GM18873 (cell line): ENCODE measurements at regions not wholly inside any gene's neighbourhood (a gene's known extent, or its start where the extent isn't known, plus 50 kb on each side); places are given as distances from the start of the nearest gene placed in this dataset.
"Not testable (repeated sequence)": the region's sequence is repeated elsewhere in the genome, so short reads cannot be mapped to it uniquely, and the experiment has no call there.

Source experiments
- ATAC-seq: cut with Tn5 transposase; IDR thresholded peaks from one replicate; pipeline ENCODE4 v1.9.1; 2021; ENCODE audit warnings: mild to moderate bottlenecking, moderate library complexity, moderate number of reproducible peaks; ENCODE audit not compliant: unreplicated experiment, low FRiP score

DNA sequence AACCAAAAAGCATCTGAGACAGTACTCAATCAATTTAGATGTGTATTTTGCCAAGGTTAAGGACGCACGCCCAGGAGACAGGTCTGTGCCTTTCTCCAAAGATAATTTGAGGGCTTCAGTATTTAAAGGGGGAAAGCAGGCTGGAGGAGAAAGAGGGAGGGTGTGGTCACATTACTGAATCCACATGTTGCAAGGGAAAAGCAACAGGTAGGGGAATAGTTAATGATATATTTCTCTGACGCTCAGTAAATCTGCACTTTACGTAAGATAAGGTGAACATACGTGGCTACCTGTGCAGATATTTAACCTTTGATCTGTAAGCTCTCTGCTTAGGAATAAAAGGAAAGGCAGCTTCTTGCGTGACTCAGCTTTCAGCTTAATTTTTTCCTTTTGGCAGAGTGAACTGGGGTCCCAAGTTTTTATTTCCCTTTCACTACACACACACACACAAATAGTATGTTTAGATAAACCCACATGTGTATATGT, 443.4 kb downstream of the NTRK2 start:
- ATAC-seq, result no peak

GRCh38 chr9:85112391-85112790, 442.9 kb downstream of the NTRK2 start:
- no peak for ATAC-seq

DNA sequence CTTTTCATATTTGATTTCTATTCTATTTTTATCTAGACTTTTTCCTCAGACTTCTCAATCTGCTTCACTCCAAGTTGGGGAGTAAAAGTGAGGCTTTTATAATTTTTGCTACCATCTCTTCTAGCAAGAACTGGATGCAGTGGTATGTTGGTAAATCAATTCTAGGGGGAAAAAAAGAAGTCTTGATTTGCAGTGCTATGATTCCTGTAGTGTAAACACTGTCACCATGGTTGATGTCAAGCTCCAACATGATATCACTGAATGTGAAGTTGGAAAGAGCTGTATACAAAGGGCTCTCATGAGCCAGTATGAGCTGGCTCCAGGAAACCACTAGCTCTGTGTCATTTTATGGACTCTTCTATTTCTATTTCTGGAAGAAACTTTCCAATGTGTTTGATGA, 439.2 kb downstream of the NTRK2 start:
- ATAC-seq, result no peak

DNA sequence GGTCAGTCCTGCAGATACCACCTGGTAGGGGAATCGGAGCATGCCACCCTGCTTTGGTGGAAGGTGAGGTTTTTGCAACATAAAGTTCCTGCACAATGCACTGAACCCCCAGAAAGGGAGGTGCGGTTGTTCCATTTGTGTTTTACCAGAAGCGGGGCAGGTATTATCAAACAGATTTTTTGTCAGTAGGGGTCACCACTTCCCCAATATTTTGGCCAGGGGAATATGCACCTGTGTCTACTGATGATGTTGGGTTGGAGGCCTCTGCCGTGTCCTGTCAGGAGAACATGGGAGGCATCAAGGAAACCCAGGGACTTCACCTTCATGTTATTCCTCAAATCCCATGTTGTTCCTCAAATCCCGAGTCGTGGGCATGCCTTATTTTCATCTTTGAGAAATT, 438.7 kb downstream of the NTRK2 start:
- ATAC-seq, result no peak

DNA sequence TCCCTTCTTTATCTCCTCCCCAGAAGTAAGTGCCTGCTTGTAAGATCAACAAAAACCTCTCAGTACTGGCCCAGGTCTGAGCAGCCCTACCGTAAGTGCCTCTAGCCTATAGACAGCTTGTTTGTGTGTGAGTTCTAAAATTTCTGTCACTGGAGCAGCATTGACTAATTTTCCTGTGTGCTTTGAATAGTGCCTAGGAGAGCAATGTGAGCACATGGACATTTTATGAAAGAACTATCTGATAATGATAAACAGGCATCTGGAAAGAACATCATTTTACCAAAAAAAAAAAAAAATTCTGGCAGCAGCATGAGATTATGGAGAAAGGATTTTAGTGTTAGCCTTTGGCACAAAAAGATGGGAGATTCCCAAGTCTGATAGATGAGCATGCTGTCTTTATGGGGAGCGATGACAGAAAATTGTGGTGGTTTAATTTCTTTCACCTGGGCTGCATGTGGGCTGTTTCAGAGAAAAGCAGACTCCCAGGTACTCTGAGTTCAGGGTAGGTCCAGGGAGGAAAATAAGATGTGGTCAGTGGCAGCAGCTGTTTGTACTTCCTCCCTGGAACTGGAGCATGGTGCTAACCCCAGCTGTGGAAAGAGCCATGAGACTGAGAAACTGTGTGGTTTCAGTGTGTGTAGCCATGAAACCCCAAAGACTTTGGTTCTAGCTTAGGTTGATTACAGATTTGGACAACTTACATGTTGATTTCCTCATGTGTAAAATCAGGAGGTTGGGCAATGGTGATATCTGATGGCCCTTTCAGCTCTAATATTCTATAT, 419.9 kb downstream of the NTRK2 start:
- no peak for ATAC-seq

DNA sequence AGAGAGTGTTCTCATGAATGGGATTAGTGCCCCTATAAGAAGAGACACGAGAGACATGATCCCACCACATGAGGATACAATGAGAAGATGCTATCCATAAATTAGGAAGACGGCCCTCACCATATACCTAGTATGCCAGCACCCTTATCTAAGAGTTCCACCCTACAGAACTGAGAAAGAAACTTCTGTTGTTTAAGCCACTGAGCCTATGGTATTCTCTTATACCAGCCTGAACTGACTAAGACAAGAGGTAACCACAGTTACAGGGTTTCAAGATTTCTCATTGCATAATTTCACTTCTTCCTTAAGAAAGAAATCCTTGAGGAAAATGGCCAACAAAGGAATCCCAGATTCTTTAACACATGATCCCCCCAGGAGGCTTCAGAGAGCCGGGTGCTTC, 412.4 kb downstream of the NTRK2 start:
- ATAC-seq, result no peak

DNA sequence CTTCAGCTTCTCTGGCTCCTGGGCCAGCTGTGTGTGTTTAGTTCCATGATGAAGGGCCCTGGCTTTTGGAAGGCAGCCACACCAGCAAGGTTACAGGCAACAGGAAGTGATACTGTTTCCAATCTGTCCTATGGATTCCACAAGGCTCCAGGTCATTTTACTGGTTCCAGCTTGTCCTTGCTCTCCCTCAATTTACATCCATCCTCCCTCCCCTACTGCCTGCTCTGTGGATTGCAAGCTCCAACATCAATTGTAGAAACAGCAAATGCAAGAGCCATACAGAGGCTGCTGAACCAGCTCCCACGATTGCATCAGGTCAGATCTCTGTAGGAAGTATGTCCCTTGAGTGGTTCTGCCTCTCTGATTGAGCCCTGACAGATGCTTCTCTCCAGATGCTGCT, 409.8 kb downstream of the NTRK2 start:
- ATAC-seq, result no peak

GRCh38 chr9:85077944-85078343, 408.4 kb downstream of the NTRK2 start:
- no peak for ATAC-seq

- ATAC-seq, result not testable (repeated sequence)
These were observed 407.6 kb downstream of the NTRK2 start for GRCh38 chr9:85077146-85077545.
